Endometrium (tissue), 2 donors: ENCODE measurements at regions not wholly inside any gene's neighbourhood (a gene's known extent, or its start where the extent isn't known, plus 50 kb on each side); places are given as distances from the start of the nearest gene placed in this dataset.

Experiments used
- FAIRE-seq: peaks from 2 replicates; lab custom pipeline; 2012; peaks lifted over from hg19 to GRCh38; lab: Jason Lieb, UNC
- donor health status: control.
- donor health status: control.

GRCh38 chr1:87437663-87438295 is 109.1 kb downstream of the LMO4 start:
- FAIRE-seq, result no peak

- no peak for FAIRE-seq
These were observed 111.1 kb downstream of the LMO4 start for GRCh38 chr1:87439821-87440220.

GRCh38 chr1:87449348-87449963 is 120.8 kb downstream of the LMO4 start:
- FAIRE-seq, result no peak

- FAIRE-seq, result no peak
These were observed 121.5 kb downstream of the LMO4 start for GRCh38 chr1:87450136-87450535.

GRCh38 chr1:87450615-87451209 is 122.0 kb downstream of the LMO4 start:
- no peak for FAIRE-seq

GRCh38 chr1:87451229-87451920 is 122.7 kb downstream of the LMO4 start:
- FAIRE-seq, result no peak

- no peak for FAIRE-seq
These were observed 124.0 kb downstream of the LMO4 start for GRCh38 chr1:87452648-87453047.

- FAIRE-seq, result no peak
These were observed 128.7 kb downstream of the LMO4 start for GRCh38 chr1:87457408-87457807.

GRCh38 chr1:87462894-87463293 is 134.2 kb downstream of the LMO4 start:
- FAIRE-seq, result no peak

- FAIRE-seq, result no peak
These were observed 135.4 kb downstream of the LMO4 start for GRCh38 chr1:87464022-87464490.

GRCh38 chr1:87466621-87467020 is 137.9 kb downstream of the LMO4 start:
- no peak for FAIRE-seq

GRCh38 chr1:87472716-87473115 is 144.0 kb downstream of the LMO4 start:
- no peak for FAIRE-seq

- FAIRE-seq, result no peak
These were observed 144.6 kb downstream of the LMO4 start for GRCh38 chr1:87473203-87473661.

GRCh38 chr1:87474098-87474497 is 145.4 kb downstream of the LMO4 start:
- FAIRE-seq, result no peak

GRCh38 chr1:87478231-87478630 is 149.6 kb downstream of the LMO4 start:
- FAIRE-seq, result peak; percentile 45

- no peak for FAIRE-seq
These were observed 166.5 kb downstream of the LMO4 start for GRCh38 chr1:87495147-87495546.

GRCh38 chr1:87495870-87496269 is 167.2 kb downstream of the LMO4 start:
- FAIRE-seq, result no peak

- no peak for FAIRE-seq
These were observed 168.9 kb downstream of the LMO4 start for GRCh38 chr1:87497380-87498203.

GRCh38 chr1:87501738-87502137 is 173.1 kb downstream of the LMO4 start:
- no peak for FAIRE-seq

GRCh38 chr1:87505391-87505983 is 176.8 kb downstream of the LMO4 start:
- no peak for FAIRE-seq

- no peak for FAIRE-seq
These were observed 177.5 kb downstream of the LMO4 start for GRCh38 chr1:87506147-87506546.
